GM23338 (cell line): ENCODE measurements at regions not wholly inside any gene's neighbourhood (a gene's known extent, or its start where the extent isn't known, plus 50 kb on each side); places are given as distances from the start of the nearest gene placed in this dataset.

ENCODE experiments used
- ATAC-seq: fragments of 200-7000 bp; cut with Tn5 transposase; 3 replicates; pipeline ENCODE4 v1.9.1; 2020
- DNase-seq: peaks from one replicate; pipeline ENCODE4 v3.0.0-alpha.2; 2015; ENCODE audit warnings: low spot score
- H2AFZ ChIP-seq: fragments of 200-600 bp; sonication (generic); 2 replicates; pipeline ENCODE4 v1.8.0; 2016; ENCODE audit warnings: antibody characterized with exemption, mild to moderate bottlenecking, moderate library complexity
- H3F3A ChIP-seq: fragments of 200-600 bp; sonication (generic); replicated peaks from 2 replicates; pipeline ENCODE4 v1.8.0; 2017; ENCODE audit warnings: antibody characterized with exemption, mixed run types, low read depth
- H3K27ac ChIP-seq: fragments of 200-600 bp; sonication (generic); 2 replicates; pipeline ENCODE4 v1.6.1; 2016; ENCODE audit warnings: low read depth
- H3K27me3 ChIP-seq: fragments of 200-600 bp; sonication (generic); 2 replicates; pipeline ENCODE4 v1.8.0; 2016; ENCODE audit warnings: mild to moderate bottlenecking, mixed run types, moderate library complexity; ENCODE audit not compliant: insufficient read depth
- H3K36me3 ChIP-seq: fragments of 200-600 bp; sonication (generic); 2 replicates; pipeline ENCODE4 v1.8.0; 2016; ENCODE audit warnings: mild to moderate bottlenecking; ENCODE audit not compliant: insufficient read depth
- H3K4me1 ChIP-seq: fragments of 200-600 bp; sonication (generic); 2 replicates; pipeline ENCODE4 v1.8.0; 2016; ENCODE audit warnings: mild to moderate bottlenecking, moderate library complexity; ENCODE audit not compliant: insufficient read depth
- H3K4me2 ChIP-seq: fragments of 200-600 bp; sonication (generic); 2 replicates; pipeline ENCODE4 v1.7.1; 2017; ENCODE audit warnings: mixed run types
- H3K4me3 ChIP-seq: fragments of 200-600 bp; sonication (generic); 2 replicates; pipeline ENCODE4 v1.6.1; 2016; ENCODE audit warnings: mixed run types
- H3K79me2 ChIP-seq: fragments of 200-600 bp; sonication (generic); replicated peaks from 2 replicates; pipeline ENCODE4 v1.8.0; 2017; ENCODE audit warnings: mild to moderate bottlenecking; ENCODE audit not compliant: insufficient read depth
- H3K9me2 ChIP-seq: fragments of 200-600 bp; sonication (generic); 2 replicates; pipeline ENCODE4 v1.8.0; 2017; ENCODE audit not compliant: insufficient read depth
- H4K20me1 ChIP-seq: fragments of 200-600 bp; sonication (generic); replicated peaks from 2 replicates; pipeline ENCODE4 v1.8.0; 2017; ENCODE audit warnings: mild to moderate bottlenecking; ENCODE audit not compliant: insufficient read depth
- H3K27ac Mint-ChIP-seq: 2 replicates; pipeline ENCODE4 v1.8.0; 2020; ENCODE audit warnings: inconsistent platforms, mild to moderate bottlenecking, moderate library complexity, mixed read lengths
- H3K27me3 Mint-ChIP-seq: 3 replicates; pipeline ENCODE4 v1.8.0; 2022; ENCODE audit warnings: low read depth, mild to moderate bottlenecking, moderate library complexity, mixed read lengths, inconsistent platforms; ENCODE audit not compliant: insufficient read depth, poor library complexity
- H3K36me3 Mint-ChIP-seq: 3 replicates; pipeline ENCODE4 v1.8.0; 2021; ENCODE audit warnings: low read depth, mild to moderate bottlenecking, inconsistent platforms, moderate library complexity, mixed read lengths
- H3K4me1 Mint-ChIP-seq: 3 replicates; pipeline ENCODE4 v1.8.0; 2020; ENCODE audit warnings: mild to moderate bottlenecking, inconsistent platforms, mixed read lengths
- H3K4me3 Mint-ChIP-seq: 3 replicates; pipeline ENCODE4 v1.8.0; 2021; ENCODE audit warnings: moderate library complexity, mild to moderate bottlenecking, inconsistent platforms, mixed read lengths
- H3K9me3 Mint-ChIP-seq: 3 replicates; pipeline ENCODE4 v1.8.0; 2020; ENCODE audit warnings: moderate library complexity, mild to moderate bottlenecking, inconsistent platforms, mixed read lengths
- CREB1 ChIP-seq: fragments of 250-450 bp; sonication (Bioruptor Pico); IDR thresholded peaks from 2 replicates; pipeline ENCODE4 v1.5.0; 2020; ENCODE audit warnings: low read depth, mild to moderate bottlenecking, moderate library complexity
- CTCF ChIP-seq, 2 experiments: fragments of 200-600 bp in 1 of 2; sonication (generic) in 1 of 2; conservative IDR thresholded peaks; 2 replicates each; pipeline versions ENCODE4 v1.5.1 to v1.6.1; 2016 to 2017; ENCODE audit warnings: antibody characterized with exemption in 2 of 2, low read depth in 2 of 2, mild to moderate bottlenecking in 2 of 2, moderate library complexity in 1 of 2
- ETS1 ChIP-seq: IDR thresholded peaks from 2 replicates; pipeline ENCODE4 v1.6.1; 2016; ENCODE audit warnings: antibody characterized with exemption
- EZH2 ChIP-seq: fragments of 200-600 bp; sonication (generic); IDR thresholded peaks from one replicate; pipeline ENCODE4 v1.8.0; 2017; ENCODE audit warnings: antibody characterized with exemption, mild to moderate bottlenecking, low read depth; ENCODE audit not compliant: unreplicated experiment
- EZH2phosphoT487 ChIP-seq: fragments of 200-600 bp; sonication (generic); IDR thresholded peaks from one replicate; pipeline ENCODE4 v1.8.1; 2018; ENCODE audit warnings: antibody characterized with exemption; ENCODE audit not compliant: unreplicated experiment
- JUNB ChIP-seq: IDR thresholded peaks from one replicate; pipeline ENCODE4 v1.6.1; 2016; ENCODE audit warnings: antibody characterized with exemption; ENCODE audit not compliant: unreplicated experiment
- NANOG ChIP-seq: IDR thresholded peaks from 2 replicates; pipeline ENCODE4 v1.6.1; 2016; ENCODE audit warnings: antibody characterized with exemption, borderline replicate concordance
- POLR2AphosphoS5 ChIP-seq: IDR thresholded peaks from 2 replicates; pipeline ENCODE4 v1.6.1; 2016; ENCODE audit warnings: antibody characterized with exemption, low read depth
- REST ChIP-seq: IDR thresholded peaks from one replicate; pipeline ENCODE4 v1.6.1; 2018; ENCODE audit warnings: antibody characterized with exemption; ENCODE audit not compliant: unreplicated experiment
- STAT1 ChIP-seq: IDR thresholded peaks from one replicate; pipeline ENCODE4 v1.6.1; 2016; ENCODE audit warnings: antibody characterized with exemption; ENCODE audit not compliant: unreplicated experiment
- ZNF114 ChIP-seq: fragments of 250-450 bp; sonication (Bioruptor Pico); IDR thresholded peaks from 2 replicates; pipeline ENCODE4 v1.5.0; 2020; ENCODE audit warnings: mild to moderate bottlenecking, moderate library complexity
- ZNF462 ChIP-seq: fragments of 250-450 bp; sonication (Bioruptor Pico); IDR thresholded peaks from 2 replicates; pipeline ENCODE4 v1.5.0; 2020; ENCODE audit warnings: mild to moderate bottlenecking, moderate library complexity

GRCh38 chr6:71396410-71396801, 107.8 kb downstream of the OGFRL1 start:
- Mint-ChIP-seq H3K36me3 (no peaks in the 10 kb centered on the region), H3K27ac (no peak overlapping the region), H3K4me3 (no peak overlapping the region), H3K27me3 (peaks cover 1% of the 10 kb centered on the region), H3K4me1 (peaks cover 5% of the 10 kb centered on the region; the same call in 1 of the 3 replicates), H3K9me3 (no peaks in the 10 kb centered on the region)
- H3K27me3 ChIP-seq: no peaks in the 10 kb centered on the region
- no peaks in the 10 kb centered on the region for H3K79me2 ChIP-seq
- no peak overlapping the region for H3K4me3 ChIP-seq
- no peaks in the 10 kb centered on the region for H4K20me1 ChIP-seq
- H3K4me1 ChIP-seq: no peaks in the 10 kb centered on the region
- no peaks in the 10 kb centered on the region for H3K36me3 ChIP-seq
- H3K27ac ChIP-seq: no peak overlapping the region
- H3K4me2 ChIP-seq: no peak overlapping the region
- H2AFZ ChIP-seq: no peak overlapping the region
- TF ChIP-seq NANOG (no peak), CTCF (conservative IDR thresholded peaks at IDR 0.05; ENCODE audit: low read depth in 2 of 2) (no peak), POLR2AphosphoS5 (no peak), EZH2 (no peak), REST (no peak), ZNF114 (CRISPR knock-in tag) (no peak), JUNB (no peak), ETS1 (no peak), STAT1 (no peak), EZH2phosphoT487 (no peak), CREB1 (CRISPR knock-in tag) (no peak), ZNF462 (CRISPR knock-in tag) (no peak)
- ATAC-seq: no peak
- H3K9me2 ChIP-seq: no peaks in the 10 kb centered on the region
- H3F3A ChIP-seq: no peaks in the 10 kb centered on the region
- no peak for DNase-seq
